Omental fat pad (tissue), 3 donors: ENCODE measurements at regions not wholly inside any gene's neighbourhood (a gene's known extent, or its start where the extent isn't known, plus 50 kb on each side); places are given as distances from the start of the nearest gene placed in this dataset.
A peak's percentile ranks its signal among the peaks of the same experiment; 100 is the strongest.

ENCODE experiments used
- ATAC-seq: fragments of 150-250 bp; one replicate; pipeline ENCODE4 v1.9.1; 2016; ENCODE audit warnings: mild to moderate bottlenecking, moderate library complexity; ENCODE audit not compliant: low FRiP score
- DNase-seq: peaks from one replicate; pipeline ENCODE4 v3.0.0-alpha.2; 2019; ENCODE audit warnings: low spot score
- CTCF ChIP-seq, 3 donors: fragments of 450-650 bp; IDR thresholded peaks; one replicate each; pipeline ENCODE4 v1.5.1; 2016 to 2017; ENCODE audit warnings: antibody characterized with exemption in 3 of 3, mild to moderate bottlenecking in 3 of 3, moderate library complexity in 2 of 3

- ATAC-seq (no peak), DNase-seq (no peak)
- no peak for TF ChIP-seq CTCF (IDR thresholded peaks at IDR 0.05)
Measured at GRCh38 chr6:1110164-1110563, 201.7 kb upstream of the FOXQ1 start.

- ATAC-seq: no peak
- no peak for TF ChIP-seq CTCF (IDR thresholded peaks at IDR 0.05)
- DNase-seq: no peak
Measured at GRCh38 chr6:1109134-1109533, 202.8 kb upstream of the FOXQ1 start.

GRCh38 chr6:1108198-1108597, 203.7 kb upstream of the FOXQ1 start:
- DNase-seq (no peak), ATAC-seq (no peak)
- no peak for TF ChIP-seq CTCF (IDR thresholded peaks at IDR 0.05)

- no peak for TF ChIP-seq CTCF (IDR thresholded peaks at IDR 0.05)
- DNase-seq: no peak
- ATAC-seq: no peak
Measured at GRCh38 chr6:1107578-1107977, 204.3 kb upstream of the FOXQ1 start.

- ATAC-seq (peak; percentile 17), DNase-seq (no peak)
- TF ChIP-seq CTCF (IDR thresholded peaks at IDR 0.05): no peak
Measured at GRCh38 chr6:1105833-1106400, 206.0 kb upstream of the FOXQ1 start.

- TF ChIP-seq CTCF (IDR thresholded peaks at IDR 0.05): no peak
- no peak for DNase-seq
- ATAC-seq: no peak
Measured at GRCh38 chr6:1104988-1105670, 206.8 kb upstream of the FOXQ1 start.

GRCh38 chr6:1103945-1104623, 207.8 kb upstream of the FOXQ1 start:
- no peak for TF ChIP-seq CTCF (IDR thresholded peaks at IDR 0.05)
- no peak for ATAC-seq
- DNase-seq: no peak
